ENCODE measurements at regions not wholly inside any gene's neighbourhood (a gene's known extent, or its start where the extent isn't known, plus 50 kb on each side); places are given as distances from the start of the nearest gene placed in this dataset.
"Not testable (repeated sequence)": the region's sequence is repeated elsewhere in the genome, so short reads cannot be mapped to it uniquely, and the experiment has no call there.

GRCh38 chr12:88717188-88717587 is 136.9 kb upstream of the KITLG start:
- DNase-seq (ENCODE audit: insufficient read length, low spot score): no peak
- no peak for FAIRE-seq
- no peak for TF ChIP-seq POLR2A (IDR thresholded peaks at IDR 0.05; ENCODE audit: low read depth, low read length)

GRCh38 chr12:88716240-88716639 is 136.0 kb upstream of the KITLG start:
- FAIRE-seq: no peak
- no peak for TF ChIP-seq POLR2A (IDR thresholded peaks at IDR 0.05; ENCODE audit: low read depth, low read length)
- DNase-seq (ENCODE audit: insufficient read length, low spot score): no peak

DNA sequence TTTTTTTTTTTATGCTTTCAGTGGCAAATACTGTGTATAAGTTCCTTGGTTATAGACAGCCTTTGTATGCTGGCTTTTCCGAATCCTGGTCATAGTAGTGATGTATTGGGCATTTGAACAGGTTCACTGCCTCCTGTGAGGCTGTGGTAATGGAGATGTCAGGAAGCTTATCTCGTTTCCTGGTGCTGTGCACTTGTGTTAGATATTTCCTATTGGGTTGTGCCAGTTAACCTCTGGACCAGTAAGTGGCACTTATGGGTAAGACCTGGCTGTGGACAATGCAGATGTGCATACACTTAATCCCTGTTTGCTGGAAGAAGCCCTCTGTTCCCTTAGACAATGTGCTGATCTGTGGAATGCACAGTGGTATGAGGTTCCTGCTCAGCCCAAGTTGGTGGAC is 135.4 kb upstream of the KITLG start:
- FAIRE-seq: no peak
- TF ChIP-seq POLR2A (IDR thresholded peaks at IDR 0.05; ENCODE audit: low read depth, low read length): no peak
- no peak for DNase-seq (ENCODE audit: insufficient read length, low spot score)

- FAIRE-seq: not testable (repeated sequence)
Measured at GRCh38 chr12:88714263-88714882, 134.1 kb upstream of the KITLG start.

DNA sequence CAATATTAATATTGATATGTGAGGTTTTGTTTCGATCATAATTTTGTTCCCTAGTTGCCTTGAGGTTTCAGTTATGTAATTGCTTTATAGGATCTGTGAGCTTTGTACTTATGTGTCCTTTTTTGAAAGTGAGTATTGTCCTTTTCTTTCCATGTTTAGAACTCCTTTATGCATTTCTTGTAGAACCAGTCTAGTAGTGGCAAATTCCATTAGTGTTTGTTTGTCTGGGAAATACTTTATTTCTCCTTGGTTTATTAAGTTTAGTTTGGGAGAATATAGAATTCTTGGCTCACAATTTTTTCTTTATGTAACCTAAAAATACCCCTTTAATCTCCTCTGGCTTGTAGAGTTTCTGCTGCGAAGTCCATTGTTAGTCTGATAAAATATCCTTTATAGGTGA is 127.5 kb upstream of the KITLG start:
- no peak for FAIRE-seq
- no peak for DNase-seq (ENCODE audit: insufficient read length, low spot score)
- TF ChIP-seq POLR2A (IDR thresholded peaks at IDR 0.05; ENCODE audit: low read depth, low read length): no peak

More at GRCh38 chr12:88714263-88714882, 134.1 kb upstream of the KITLG start:
- not testable (repeated sequence) for DNase-seq (ENCODE audit: insufficient read length, low spot score)

GRCh38 chr12:88706286-88706685 is 126.0 kb upstream of the KITLG start:
- no peak for TF ChIP-seq POLR2A (IDR thresholded peaks at IDR 0.05; ENCODE audit: low read depth, low read length)
- no peak for FAIRE-seq
- DNase-seq (ENCODE audit: insufficient read length, low spot score): no peak

GRCh38 chr12:88703790-88704189 is 123.5 kb upstream of the KITLG start:
- DNase-seq (ENCODE audit: insufficient read length, low spot score) (no peak), FAIRE-seq (peak; percentile 67)
- no peak for TF ChIP-seq POLR2A (IDR thresholded peaks at IDR 0.05; ENCODE audit: low read depth, low read length)

DNA sequence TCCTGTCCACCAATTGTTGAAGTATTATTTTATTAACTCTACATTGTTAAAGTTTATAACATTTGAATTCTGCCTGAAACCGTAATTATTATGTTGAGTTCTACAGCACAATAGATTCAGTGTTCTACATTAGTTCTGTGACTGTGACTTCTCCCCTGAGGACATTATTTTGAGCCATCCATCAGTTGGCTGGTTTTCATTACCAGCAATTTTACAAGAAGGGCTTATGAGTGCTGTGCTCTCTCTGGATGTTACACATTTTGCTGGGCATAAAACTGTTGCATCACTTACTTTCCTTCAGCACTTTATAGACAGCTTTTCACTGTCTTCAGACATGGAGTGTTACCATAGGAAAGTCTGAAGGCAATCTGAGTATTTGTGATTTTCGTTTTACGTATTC is 118.2 kb upstream of the KITLG start:
- DNase-seq (ENCODE audit: insufficient read length, low spot score) (no peak), FAIRE-seq (no peak)
- TF ChIP-seq POLR2A (IDR thresholded peaks at IDR 0.05; ENCODE audit: low read depth, low read length): no peak

DNA sequence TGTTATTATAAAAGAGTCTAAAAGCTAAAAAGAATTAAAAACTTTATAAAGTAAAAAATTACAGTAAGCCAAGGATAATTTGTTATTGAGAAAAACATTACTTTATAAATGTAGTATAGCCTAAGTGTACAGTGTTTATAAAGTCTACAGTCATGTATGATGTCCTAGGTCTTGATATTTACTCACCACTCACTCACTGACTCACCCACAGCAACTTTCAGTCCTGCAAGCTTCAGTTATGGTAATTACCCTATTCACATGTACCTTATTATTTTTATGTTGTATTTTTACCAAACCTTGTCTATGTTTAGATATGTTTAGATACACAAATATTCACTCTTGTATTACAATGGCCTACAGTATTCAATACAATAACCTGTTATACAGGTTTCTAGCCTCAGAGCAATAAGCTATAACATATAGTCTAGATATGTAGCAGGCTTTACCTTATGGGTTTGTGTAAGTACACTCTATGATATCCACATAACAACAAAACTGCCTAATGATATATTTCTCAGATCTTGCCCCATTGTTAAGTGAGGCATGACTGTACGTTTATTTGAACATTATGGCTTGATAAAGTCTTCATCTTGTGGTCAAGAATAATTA is 113.7 kb upstream of the KITLG start:
- FAIRE-seq (no peak), DNase-seq (ENCODE audit: insufficient read length, low spot score) (no peak)
- TF ChIP-seq POLR2A (IDR thresholded peaks at IDR 0.05; ENCODE audit: low read depth, low read length): no peak

DNA sequence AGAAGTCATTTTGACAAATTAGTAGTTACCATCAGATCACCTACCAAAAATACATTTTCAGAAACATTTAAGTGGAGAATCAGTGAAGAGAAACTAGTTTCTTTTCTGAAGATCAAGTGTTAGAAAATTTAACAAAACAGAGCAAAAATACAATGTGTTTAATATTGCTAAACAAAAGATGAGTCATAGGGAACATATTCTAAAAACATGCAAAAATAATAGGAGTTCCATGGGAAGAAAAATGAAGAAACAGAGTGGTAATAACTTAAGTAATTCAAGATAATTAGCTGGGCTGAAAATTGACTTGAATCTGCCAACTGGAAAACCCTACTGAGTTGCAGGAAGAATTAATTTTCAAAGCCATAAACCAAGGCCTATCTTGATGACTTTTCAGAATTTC is 111.5 kb upstream of the KITLG start:
- no peak for DNase-seq (ENCODE audit: insufficient read length, low spot score)
- no peak for TF ChIP-seq POLR2A (IDR thresholded peaks at IDR 0.05; ENCODE audit: low read depth, low read length)
- no peak for FAIRE-seq

- no peak for FAIRE-seq
- TF ChIP-seq POLR2A (IDR thresholded peaks at IDR 0.05; ENCODE audit: low read depth, low read length): no peak
- no peak for DNase-seq (ENCODE audit: insufficient read length, low spot score)
Measured at GRCh38 chr12:88684610-88685009, 104.3 kb upstream of the KITLG start.

DNA sequence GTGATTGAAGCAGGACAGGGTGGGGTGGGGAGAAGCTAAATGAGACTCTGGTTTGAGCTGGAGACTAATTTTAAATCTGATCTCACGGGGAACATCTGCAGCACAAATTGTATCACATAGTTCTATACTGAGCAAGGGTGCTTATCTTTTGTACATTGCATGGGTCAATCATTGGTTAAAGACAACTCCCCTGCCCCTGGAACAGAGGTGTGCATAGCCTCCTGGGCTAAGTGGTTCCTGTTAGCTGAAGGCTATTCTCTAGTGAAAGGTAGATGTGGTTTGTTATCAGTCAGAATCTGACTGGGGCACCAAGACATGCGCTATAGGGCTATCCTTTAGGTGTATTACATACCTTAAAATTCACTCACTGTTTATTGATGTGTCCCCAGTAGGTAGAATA is 103.9 kb upstream of the KITLG start:
- DNase-seq (ENCODE audit: insufficient read length, low spot score) (no peak), FAIRE-seq (no peak)
- TF ChIP-seq POLR2A (IDR thresholded peaks at IDR 0.05; ENCODE audit: low read depth, low read length): no peak

DNA sequence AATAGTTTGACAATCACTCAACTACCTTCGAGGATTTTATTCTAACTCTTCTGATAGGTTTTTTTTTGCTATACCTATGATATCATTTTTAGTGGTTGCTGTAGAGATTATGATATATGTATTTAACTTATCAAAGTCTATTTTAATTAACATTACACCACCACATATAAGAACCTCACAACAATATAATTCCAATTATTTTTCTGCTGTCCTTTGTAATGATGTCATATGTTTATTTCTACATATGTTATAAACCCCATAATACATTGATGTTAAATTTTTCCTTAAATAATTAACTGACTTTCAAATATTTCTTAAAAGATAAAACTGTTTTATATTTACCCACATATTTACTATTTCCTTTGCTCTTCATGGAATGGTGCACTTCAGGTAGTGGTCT is 103.4 kb upstream of the KITLG start:
- DNase-seq (ENCODE audit: insufficient read length, low spot score): no peak
- no peak for TF ChIP-seq POLR2A (IDR thresholded peaks at IDR 0.05; ENCODE audit: low read depth, low read length)
- FAIRE-seq: no peak

- FAIRE-seq: no peak
- no peak for DNase-seq (ENCODE audit: insufficient read length, low spot score)
- no peak for TF ChIP-seq POLR2A (IDR thresholded peaks at IDR 0.05; ENCODE audit: low read depth, low read length)
Measured at GRCh38 chr12:88681271-88681670, 101.0 kb upstream of the KITLG start.

- no peak for TF ChIP-seq POLR2A (IDR thresholded peaks at IDR 0.05; ENCODE audit: low read depth, low read length)
- no peak for FAIRE-seq
- no peak for DNase-seq (ENCODE audit: insufficient read length, low spot score)
Measured at GRCh38 chr12:88677464-88677863, 97.2 kb upstream of the KITLG start.

- not testable (repeated sequence) for FAIRE-seq
Measured at GRCh38 chr12:88667615-88668014, 87.3 kb upstream of the KITLG start.

More at GRCh38 chr12:88667615-88668014, 87.3 kb upstream of the KITLG start:
- DNase-seq (ENCODE audit: insufficient read length, low spot score): not testable (repeated sequence)
